GM20000 (cell line): ENCODE measurements at regions not wholly inside any gene's neighbourhood (a gene's known extent, or its start where the extent isn't known, plus 50 kb on each side); places are given as distances from the start of the nearest gene placed in this dataset.
"Not testable (repeated sequence)": the region's sequence is repeated elsewhere in the genome, so short reads cannot be mapped to it uniquely, and the experiment has no call there.

Source experiments
- DNase-seq: peaks from one replicate; pipeline ENCODE4 v3.0.0; 2012; ENCODE audit warnings: low spot score
- CTCF ChIP-seq: IDR thresholded peaks from 2 replicates; pipeline ENCODE4 v1.5.1; 2012; ENCODE audit warnings: mild to moderate bottlenecking, control low read depth; ENCODE audit errors: extremely low read depth, missing control alignments

GRCh38 chr1:70779571-70779970 lies 268.0 kb downstream of the PTGER3 start:
- no peak for DNase-seq
- TF ChIP-seq CTCF: no peak

GRCh38 chr1:70785287-70785686 lies 262.3 kb downstream of the PTGER3 start:
- DNase-seq: no peak
- no peak for TF ChIP-seq CTCF

DNA sequence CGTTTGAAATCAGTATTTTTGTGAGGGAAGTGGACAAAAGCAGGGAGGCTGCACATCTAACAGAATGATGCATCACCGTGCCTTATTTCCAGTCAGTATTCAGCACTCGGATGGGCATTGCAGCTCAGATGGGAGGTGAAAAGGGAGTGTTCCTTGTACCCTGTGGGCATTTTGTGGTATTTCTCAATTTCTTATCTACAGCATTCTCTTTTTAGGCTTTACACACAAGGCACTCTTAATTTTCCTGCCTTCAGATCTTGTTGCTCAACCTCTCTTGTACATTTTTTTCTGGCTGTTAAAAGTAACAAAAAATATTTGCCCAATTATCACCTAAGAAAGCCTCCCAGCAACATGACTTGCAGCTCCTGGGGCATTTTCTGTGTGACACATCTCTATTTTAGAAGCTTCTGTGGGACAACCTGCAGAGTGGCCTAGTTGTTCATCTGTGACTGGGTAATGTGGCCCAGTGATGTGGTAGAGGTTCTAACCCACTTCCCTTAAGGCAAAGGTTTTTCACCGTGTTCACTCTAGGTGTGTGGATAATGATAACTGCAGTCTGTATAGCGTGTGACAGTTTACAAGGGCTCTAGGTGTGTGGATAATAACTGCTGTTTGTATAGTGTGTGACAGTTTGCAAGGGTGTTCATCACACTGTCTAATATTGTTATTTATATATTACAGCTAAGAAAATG lies 257.2 kb downstream of the PTGER3 start:
- no peak for DNase-seq
- no peak for TF ChIP-seq CTCF

- not testable (repeated sequence) for DNase-seq
Measured at GRCh38 chr1:70795064-70795463, 252.6 kb downstream of the PTGER3 start.

GRCh38 chr1:70796298-70796697 lies 251.3 kb downstream of the PTGER3 start:
- DNase-seq: not testable (repeated sequence)

DNA sequence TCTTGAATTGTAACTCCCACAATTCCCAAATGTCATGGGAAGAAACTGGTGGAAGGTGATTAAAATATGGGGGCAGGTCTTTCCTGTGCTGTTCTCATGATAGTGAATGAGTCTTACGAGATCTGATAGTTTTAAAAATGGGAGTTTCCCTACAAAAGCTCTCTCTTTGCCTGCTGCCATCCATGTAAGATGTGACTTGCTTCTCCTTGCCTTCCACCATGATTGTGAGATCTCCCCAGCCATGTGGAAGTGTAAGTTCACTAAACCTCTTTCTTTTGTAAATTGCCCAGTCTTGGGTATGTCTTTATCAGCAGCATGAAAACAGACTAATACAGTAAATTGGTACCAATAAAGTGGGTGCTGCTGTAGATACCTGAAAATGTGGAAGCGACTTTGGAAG lies 245.0 kb downstream of the PTGER3 start:
- DNase-seq: not testable (repeated sequence)

- DNase-seq: no peak
- no peak for TF ChIP-seq CTCF
Measured at GRCh38 chr1:70805641-70806040, 242.0 kb downstream of the PTGER3 start.

DNA sequence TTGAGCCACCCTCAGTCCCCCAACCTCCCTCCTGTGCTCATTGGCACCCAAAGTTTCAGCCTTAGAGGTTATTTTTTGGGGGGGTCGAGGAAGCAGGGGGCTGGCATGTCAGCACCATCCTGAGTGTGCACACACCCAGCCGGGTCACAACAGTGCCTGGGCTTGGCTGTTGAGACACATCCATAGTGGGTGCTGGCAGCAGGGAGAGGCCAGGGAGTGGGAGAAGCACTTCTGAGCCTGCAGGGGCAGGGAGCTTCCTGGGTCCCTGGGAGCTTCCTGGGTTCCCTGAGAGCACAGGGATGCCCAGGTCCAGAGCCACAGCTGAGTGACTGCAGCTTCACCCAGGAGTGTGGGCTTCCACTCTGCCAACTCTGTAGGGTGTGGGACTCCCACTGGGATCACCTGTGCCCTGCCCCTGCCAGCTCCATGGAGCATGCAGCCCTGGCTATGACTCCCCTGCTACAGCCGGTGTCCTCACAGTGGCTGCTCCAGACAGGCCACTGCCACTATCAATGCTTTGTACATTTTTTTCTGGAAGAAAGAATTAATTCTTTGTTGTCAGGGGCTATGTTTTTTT lies 240.4 kb downstream of the PTGER3 start:
- DNase-seq: no peak
- no peak for TF ChIP-seq CTCF

DNA sequence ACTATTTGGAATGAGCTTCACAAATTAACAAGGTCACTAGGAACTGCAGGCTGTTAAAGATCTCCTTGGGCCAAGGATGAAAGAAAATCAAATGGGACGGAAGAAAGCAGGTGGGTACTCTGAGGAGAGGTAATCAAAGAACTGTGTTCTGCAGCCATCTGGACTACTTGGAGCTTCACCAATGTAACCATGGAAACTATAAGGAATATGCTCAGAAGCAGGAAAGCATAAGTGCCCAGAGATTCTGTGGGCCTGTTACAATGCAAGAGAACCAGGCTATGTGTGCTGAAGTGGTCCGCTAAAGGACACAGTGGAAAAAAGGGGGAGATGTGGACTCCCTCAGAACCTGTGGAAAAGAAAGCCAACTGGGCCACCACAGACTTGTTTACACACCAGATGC lies 238.5 kb downstream of the PTGER3 start:
- TF ChIP-seq CTCF: no peak
- no peak for DNase-seq
